SK-N-DZ (cell line): ENCODE measurements at regions not wholly inside any gene's neighbourhood (a gene's known extent, or its start where the extent isn't known, plus 50 kb on each side); places are given as distances from the start of the nearest gene placed in this dataset.

Experiments used
- DNase-seq: peaks from one replicate; pipeline ENCODE4 v3.0.0-alpha.2; 2015; ENCODE audit warnings: low spot score

- DNase-seq: no peak
These were observed 157.1 kb upstream of the CCDC150 start for GRCh38 chr2:196482119-196483065.

GRCh38 chr2:196486146-196486545 lies 153.4 kb upstream of the CCDC150 start:
- no peak for DNase-seq

- no peak for DNase-seq
These were observed 152.1 kb upstream of the CCDC150 start for GRCh38 chr2:196487417-196487816.

GRCh38 chr2:196489371-196489770 lies 150.1 kb upstream of the CCDC150 start:
- no peak for DNase-seq

GRCh38 chr2:196492946-196493345 lies 146.6 kb upstream of the CCDC150 start:
- no peak for DNase-seq

- DNase-seq: no peak
These were observed 140.6 kb upstream of the CCDC150 start for GRCh38 chr2:196498962-196499361.

GRCh38 chr2:196499686-196500085 lies 139.8 kb upstream of the CCDC150 start:
- DNase-seq: no peak

- no peak for DNase-seq
These were observed 138.7 kb upstream of the CCDC150 start for GRCh38 chr2:196500686-196501431.

- DNase-seq: no peak
These were observed 137.7 kb upstream of the CCDC150 start for GRCh38 chr2:196501836-196502235.

GRCh38 chr2:196502386-196502785 lies 137.1 kb upstream of the CCDC150 start:
- DNase-seq: no peak

GRCh38 chr2:196503398-196503797 lies 136.1 kb upstream of the CCDC150 start:
- no peak for DNase-seq

- DNase-seq: no peak
These were observed 134.7 kb upstream of the CCDC150 start for GRCh38 chr2:196504788-196505187.

GRCh38 chr2:196510246-196510645 lies 129.3 kb upstream of the CCDC150 start:
- no peak for DNase-seq

- no peak for DNase-seq
These were observed 128.0 kb upstream of the CCDC150 start for GRCh38 chr2:196511258-196512168.

- DNase-seq: no peak
These were observed 125.6 kb upstream of the CCDC150 start for GRCh38 chr2:196513796-196514526.

- DNase-seq: no peak
These were observed 124.9 kb upstream of the CCDC150 start for GRCh38 chr2:196514641-196515040.

- no peak for DNase-seq
These were observed 124.5 kb upstream of the CCDC150 start for GRCh38 chr2:196515051-196515450.

GRCh38 chr2:196515608-196516007 lies 123.9 kb upstream of the CCDC150 start:
- no peak for DNase-seq

GRCh38 chr2:196516564-196516963 lies 123.0 kb upstream of the CCDC150 start:
- DNase-seq: peak; percentile 23

- no peak for DNase-seq
These were observed 118.9 kb upstream of the CCDC150 start for GRCh38 chr2:196520605-196521004.
